B cell (primary cell): ENCODE measurements at regions not wholly inside any gene's neighbourhood (a gene's known extent, or its start where the extent isn't known, plus 50 kb on each side); places are given as distances from the start of the nearest gene placed in this dataset.

Source experiments
- ATAC-seq: fragments of 200-7000 bp; cut with Tn5 transposase; one replicate; pipeline ENCODE4 v1.10.0; 2021; ENCODE audit warnings: low read depth, mild to moderate bottlenecking, moderate number of reproducible peaks, moderate library complexity
- CTCF ChIA-PET: fragments of 350-600 bp; sonication (Branson Sonifier 250); formaldehyde crosslinking; loops from one replicate; lab custom pipeline; 2021; ENCODE audit warnings: antibody characterized with exemption, inconsistent platforms; lab: Charles Lee
- POLR2A ChIA-PET: fragments of 350-600 bp; sonication (Branson Sonifier 250); formaldehyde crosslinking; loops from one replicate; lab custom pipeline; 2021; ENCODE audit warnings: antibody characterized with exemption; lab: Charles Lee
- DNase-seq: peaks from one replicate; pipeline ENCODE4 v3.0.0; 2013
- H2AFZ ChIP-seq: 2 replicates; pipeline ENCODE4 v1.6.1; 2012; ENCODE audit warnings: mild to moderate bottlenecking, low read depth, low read length; ENCODE audit not compliant: insufficient read depth, poor library complexity, severe bottlenecking
- H3K27ac ChIP-seq, 2 donors: 1 replicate in 1 of 2; 2 replicates in 1 of 2; pipeline ENCODE4 v1.5.1; 2012 to 2013; ENCODE audit warnings: low read length in 2 of 2, mild to moderate bottlenecking in 2 of 2, moderate library complexity in 1 of 2
- H3K27me3 ChIP-seq, 4 experiments: fragments of 200-600 bp in 1 of 4; sonication (generic) in 1 of 4; replicated peaks in 1 of 4; 1 replicate in 2 of 4; 2 replicates in 2 of 4; pipeline versions ENCODE4 v1.6.1 to v1.7.0; 2013 to 2016; ENCODE audit warnings: low read length in 3 of 4, mild to moderate bottlenecking in 2 of 4, mixed read lengths in 1 of 4, moderate library complexity in 1 of 4; ENCODE audit not compliant: insufficient read depth in 4 of 4, control insufficient read depth in 3 of 4; ENCODE audit errors: control extremely low read depth in 1 of 4
- H3K36me3 ChIP-seq, 2 experiments: replicated peaks in 1 of 2; 1 replicate in 1 of 2; 2 replicates in 1 of 2; pipeline versions ENCODE4 v1.6.1 to v1.7.1; 2013; ENCODE audit warnings: low read length in 1 of 2; ENCODE audit not compliant: insufficient read depth in 2 of 2, control insufficient read depth in 1 of 2; ENCODE audit errors: control extremely low read depth in 1 of 2, extremely low read depth in 1 of 2
- H3K4me1 ChIP-seq, 2 donors: fragments of 200-600 bp in 1 of 2; sonication (generic) in 1 of 2; 1 replicate in 1 of 2; 2 replicates in 1 of 2; pipeline versions ENCODE4 v1.5.1 to v1.6.1; 2013 to 2017; ENCODE audit warnings: low read length in 2 of 2; ENCODE audit not compliant: control insufficient read depth in 2 of 2, insufficient read depth in 2 of 2
- H3K4me2 ChIP-seq: replicated peaks from 2 replicates; pipeline ENCODE3; 2012; ENCODE audit warnings: mild to moderate bottlenecking, low read depth, low read length; ENCODE audit not compliant: poor library complexity, severe bottlenecking
- H3K4me3 ChIP-seq, 5 experiments: fragments of 200-600 bp in 1 of 5; sonication (generic) in 1 of 5; 1 replicate in 3 of 5; 2 replicates in 2 of 5; pipeline versions ENCODE4 v1.5.1 to v1.7.0; 2011 to 2016; ENCODE audit warnings: low read length in 4 of 5, mild to moderate bottlenecking in 4 of 5, low read depth in 2 of 5, control low read depth in 1 of 5, moderate library complexity in 1 of 5; ENCODE audit not compliant: insufficient read depth in 1 of 5; ENCODE audit errors: control extremely low read depth in 1 of 5, extremely low read depth in 1 of 5
- H3K79me2 ChIP-seq: fragments of 200-600 bp; sonication (generic); one replicate; pipeline ENCODE4 v1.6.0; 2016; ENCODE audit warnings: low read length; ENCODE audit not compliant: control insufficient read depth, insufficient read depth
- H3K9ac ChIP-seq: fragments of 200-600 bp; sonication (generic); 2 replicates; pipeline ENCODE4 v1.6.1; 2017; ENCODE audit warnings: mild to moderate bottlenecking, low read length, moderate library complexity
- H3K9me3 ChIP-seq, 3 donors: one replicate each; pipeline versions ENCODE4 v1.6.1 to v1.7.1; 2013; ENCODE audit warnings: low read length in 2 of 3; ENCODE audit not compliant: control insufficient read depth in 2 of 3, insufficient read depth in 1 of 3; ENCODE audit errors: control extremely low read depth in 1 of 3
- H4K20me1 ChIP-seq: 2 replicates; pipeline ENCODE4 v1.6.0; 2012; ENCODE audit warnings: mild to moderate bottlenecking, low read length; ENCODE audit not compliant: insufficient read depth, control insufficient read depth, poor library complexity, severe bottlenecking
- H3K27ac Mint-ChIP-seq: one replicate; pipeline ENCODE4 v1.8.0; 2021; ENCODE audit warnings: mixed read lengths
- H3K27me3 Mint-ChIP-seq: one replicate; pipeline ENCODE4 v1.8.0; 2021; ENCODE audit warnings: mixed read lengths
- H3K4me1 Mint-ChIP-seq: one replicate; pipeline ENCODE4 v1.8.0; 2021; ENCODE audit warnings: mixed read lengths
- H3K4me3 Mint-ChIP-seq: one replicate; pipeline ENCODE4 v1.8.0; 2021; ENCODE audit warnings: mixed read lengths
- H3K9me3 Mint-ChIP-seq: one replicate; pipeline ENCODE4 v1.8.0; 2022; ENCODE audit warnings: mixed read lengths; ENCODE audit not compliant: insufficient read depth
- EZH2 ChIP-seq: IDR thresholded peaks from 2 replicates; pipeline ENCODE4 v1.6.1; 2012; ENCODE audit warnings: borderline replicate concordance, low read depth, mild to moderate bottlenecking, moderate library complexity, low read length; ENCODE audit not compliant: insufficient read depth, poor library complexity, severe bottlenecking
- WGBS: methylation state at CpG from one replicate; pipeline ENCODE4 v1.1.5; 2013; ENCODE audit warnings: missing lambda C conversion rate; ENCODE audit not compliant: insufficient coverage; 5-methylcytosine and 5-hydroxymethylcytosine counted together
- intact Hi-C: fragments of 100-400 bp; cut with micrococcal nuclease; formaldehyde crosslinking; loops from one replicate; pipeline ENCODE4 v1.10.0; 2022
- TF ChIP-seq, protein P1 (sequence below): fragments of 200-600 bp; IDR thresholded peaks from one replicate; pipeline ENCODE4 v1.8.0; 2022; ENCODE audit warnings: antibody characterized with exemption, mild to moderate bottlenecking

- intact Hi-C loops: no loop called here
- no peaks in the 10 kb centered on the region for H3K9me3 Mint-ChIP-seq
- Histone ChIP-seq H3K27ac (no peak overlapping the region), H3K27me3 (no peaks in the 10 kb centered on the region), H3K9ac (no peak overlapping the region), H3K4me1 (peaks cover 0 to 6% of the 10 kb centered on the region in 2 donors), H3K79me2 (no peaks in the 10 kb centered on the region), H4K20me1 (no peaks in the 10 kb centered on the region), H3K4me2 (no peak overlapping the region), H3K4me3 (no peak overlapping the region), H3K36me3 (no peaks in the 10 kb centered on the region), H2AFZ (no peak overlapping the region), H3K9me3 (peaks cover 0 to 42% (median 0%) of the 10 kb centered on the region in 3 donors)
- no peak overlapping the region for H3K27ac Mint-ChIP-seq
- TF ChIP-seq EZH2: no peak
- TF ChIP-seq, protein P1, sequence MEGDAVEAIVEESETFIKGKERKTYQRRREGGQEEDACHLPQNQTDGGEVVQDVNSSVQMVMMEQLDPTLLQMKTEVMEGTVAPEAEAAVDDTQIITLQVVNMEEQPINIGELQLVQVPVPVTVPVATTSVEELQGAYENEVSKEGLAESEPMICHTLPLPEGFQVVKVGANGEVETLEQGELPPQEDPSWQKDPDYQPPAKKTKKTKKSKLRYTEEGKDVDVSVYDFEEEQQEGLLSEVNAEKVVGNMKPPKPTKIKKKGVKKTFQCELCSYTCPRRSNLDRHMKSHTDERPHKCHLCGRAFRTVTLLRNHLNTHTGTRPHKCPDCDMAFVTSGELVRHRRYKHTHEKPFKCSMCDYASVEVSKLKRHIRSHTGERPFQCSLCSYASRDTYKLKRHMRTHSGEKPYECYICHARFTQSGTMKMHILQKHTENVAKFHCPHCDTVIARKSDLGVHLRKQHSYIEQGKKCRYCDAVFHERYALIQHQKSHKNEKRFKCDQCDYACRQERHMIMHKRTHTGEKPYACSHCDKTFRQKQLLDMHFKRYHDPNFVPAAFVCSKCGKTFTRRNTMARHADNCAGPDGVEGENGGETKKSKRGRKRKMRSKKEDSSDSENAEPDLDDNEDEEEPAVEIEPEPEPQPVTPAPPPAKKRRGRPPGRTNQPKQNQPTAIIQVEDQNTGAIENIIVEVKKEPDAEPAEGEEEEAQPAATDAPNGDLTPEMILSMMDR: no peak
- H3K27me3 Mint-ChIP-seq: no peaks in the 10 kb centered on the region
- ChIA-PET POLR2A (no interaction called here), CTCF (no interaction called here)
- peaks cover 3% of the 10 kb centered on the region for H3K4me1 Mint-ChIP-seq
- DNase-seq: no peak
- WGBS: 73% methylated on average over 56 of the region's 56 CpGs
- H3K4me3 Mint-ChIP-seq: no peak overlapping the region
- ATAC-seq: no peak
Measured at GRCh38 chr7:63931057-63931600, 67.5 kb upstream of the ZNF722 start.

GRCh38 chr7:63931985-63932577 lies 66.6 kb upstream of the ZNF722 start:
- ChIA-PET CTCF (no interaction called here), POLR2A (no interaction called here)
- Histone ChIP-seq H3K27me3 (no peaks in the 10 kb centered on the region), H3K4me2 (no peak overlapping the region), H2AFZ (no peak overlapping the region), H3K79me2 (no peaks in the 10 kb centered on the region), H3K4me3 (no peak overlapping the region), H3K9me3 (peaks cover 0 to 32% (median 0%) of the 10 kb centered on the region in 3 donors), H3K9ac (no peak overlapping the region), H4K20me1 (no peaks in the 10 kb centered on the region), H3K27ac (no peak overlapping the region), H3K4me1 (peaks cover 0 to 2% of the 10 kb centered on the region in 2 donors), H3K36me3 (no peaks in the 10 kb centered on the region)
- WGBS: 97% methylated on average over 18 of the region's 22 CpGs
- TF ChIP-seq EZH2: no peak
- TF ChIP-seq, protein P1: no peak
- DNase-seq (no peak), ATAC-seq (no peak)
- no peaks in the 10 kb centered on the region for H3K27me3 Mint-ChIP-seq
- H3K27ac Mint-ChIP-seq: no peak overlapping the region
- no peaks in the 10 kb centered on the region for H3K4me1 Mint-ChIP-seq
- H3K4me3 Mint-ChIP-seq: no peak overlapping the region
- intact Hi-C loops: no loop called here
- no peaks in the 10 kb centered on the region for H3K9me3 Mint-ChIP-seq
